Embryonic facial prominence (tissue), 1 donor: ENCODE measurements at regions not wholly inside any gene's neighbourhood (a gene's known extent, or its start where the extent isn't known, plus 50 kb on each side); places are given as distances from the start of the nearest gene placed in this dataset.
"Not testable (repeated sequence)": the region's sequence is repeated elsewhere in the genome, so short reads cannot be mapped to it uniquely, and the experiment has no call there.

Experiments used
- DNase-seq: peaks from one replicate; pipeline ENCODE4 v3.0.0-alpha.2; 2016; ENCODE audit errors: extremely low spot score

- DNase-seq = no peak
These were observed 154.3 kb upstream of the FGF10 start for GRCh38 chr5:44543511-44543910.

- no peak for DNase-seq
These were observed 153.2 kb upstream of the FGF10 start for GRCh38 chr5:44542470-44542869.

- no peak for DNase-seq
These were observed 150.3 kb upstream of the FGF10 start for GRCh38 chr5:44539602-44539919.

- DNase-seq = no peak
These were observed 149.8 kb upstream of the FGF10 start for GRCh38 chr5:44538797-44539601.

- no peak for DNase-seq
These were observed 147.5 kb upstream of the FGF10 start for GRCh38 chr5:44536650-44537260.

GRCh38 chr5:44535621-44536020, 146.4 kb upstream of the FGF10 start:
- DNase-seq = no peak

GRCh38 chr5:44532981-44533380, 143.8 kb upstream of the FGF10 start:
- DNase-seq = no peak

- DNase-seq = not testable (repeated sequence)
These were observed 142.5 kb upstream of the FGF10 start for GRCh38 chr5:44531756-44532155.

- DNase-seq = not testable (repeated sequence)
These were observed 141.6 kb upstream of the FGF10 start for GRCh38 chr5:44530783-44531182.

GRCh38 chr5:44511596-44511995, 122.4 kb upstream of the FGF10 start:
- no peak for DNase-seq

- no peak for DNase-seq
These were observed 117.3 kb upstream of the FGF10 start for GRCh38 chr5:44506561-44506960.

GRCh38 chr5:44499381-44499780, 110.2 kb upstream of the FGF10 start:
- DNase-seq = no peak

GRCh38 chr5:44497606-44498005, 108.4 kb upstream of the FGF10 start:
- DNase-seq = no peak

GRCh38 chr5:44495280-44495679, 106.1 kb upstream of the FGF10 start:
- DNase-seq = no peak

GRCh38 chr5:44489759-44490158, 100.5 kb upstream of the FGF10 start:
- no peak for DNase-seq

- DNase-seq = no peak
These were observed 97.4 kb upstream of the FGF10 start for GRCh38 chr5:44486591-44486990.

GRCh38 chr5:44454002-44454401, 64.8 kb upstream of the FGF10 start:
- DNase-seq = no peak

- DNase-seq = no peak
These were observed 57.2 kb upstream of the FGF10 start for GRCh38 chr5:44446399-44446798.

GRCh38 chr5:44443172-44443571, 54.0 kb upstream of the FGF10 start:
- DNase-seq = no peak

- no peak for DNase-seq
These were observed 52.2 kb upstream of the FGF10 start for GRCh38 chr5:44441460-44441859.

- no peak for DNase-seq
These were observed 51.0 kb upstream of the FGF10 start for GRCh38 chr5:44440186-44440585.
